ENCODE measurements at regions not wholly inside any gene's neighbourhood (a gene's known extent, or its start where the extent isn't known, plus 50 kb on each side); places are given as distances from the start of the nearest gene placed in this dataset.
A peak's percentile ranks its signal among the peaks of the same experiment; 100 is the strongest.

GRCh38 chr7:46630031-46630430 is 709.0 kb upstream of the IGFBP3 start:
- Histone ChIP-seq H4K91ac (ENCODE audit: low read depth, low read length) (no peak overlapping the region), H3K4me1 (ENCODE audit: control insufficient read depth in 1 of 2, insufficient read depth in 2 of 2, low read length in 2 of 2) (peaks cover 2 to 5% of the 10 kb centered on the region in 2 experiments), H3K79me2 (ENCODE audit: control insufficient read depth, insufficient read depth, low read length, poor library complexity) (no peaks in the 10 kb centered on the region), H2AFZ (ENCODE audit: insufficient read depth, low read length, poor library complexity) (no peak overlapping the region), H3K23ac (ENCODE audit: low read length) (no peak overlapping the region), H2BK5ac (ENCODE audit: low read depth, low read length, poor library complexity) (peak overlapping the region; percentile 42), H3K14ac (ENCODE audit: low read length) (no peak overlapping the region), H3K9me3 (ENCODE audit: insufficient read depth, low read depth, low read length) (no peaks in the 10 kb centered on the region), H3K9ac (ENCODE audit: low read length) (no peak overlapping the region), H3K79me1 (ENCODE audit: low read length) (peaks cover 3% of the 10 kb centered on the region), H3K27ac (ENCODE audit: low read depth, low read length) (peak overlapping the region; percentile 58), H3K4ac (ENCODE audit: low read depth, low read length) (no peak overlapping the region), H3K4me3 (ENCODE audit: low read depth, low read length) (no peak overlapping the region), H2BK120ac (ENCODE audit: insufficient read depth, low read length, poor library complexity) (no peak overlapping the region), H4K12ac (ENCODE audit: low read depth, low read length) (no peak overlapping the region), H3K18ac (ENCODE audit: low read length) (no peak overlapping the region), H2BK12ac (ENCODE audit: low read length) (no peak overlapping the region), H2AK5ac (ENCODE audit: low read length) (no peak overlapping the region), H3K27me3 (ENCODE audit: insufficient read depth, low read length) (no peaks in the 10 kb centered on the region), H4K8ac (ENCODE audit: low read depth, low read length) (peak overlapping the region; percentile 78), H3K4me2 (ENCODE audit: low read length) (no peak overlapping the region), H3K36me3 (ENCODE audit: control insufficient read depth in 1 of 2, insufficient read depth in 2 of 2, low read length in 2 of 2) (no peaks in the 10 kb centered on the region)
- DNase-seq: peak; percentile 93
- WGBS (ENCODE audit: extremely low coverage, insufficient coverage, insufficient read length): no CpG with 5 or more reads among the region's 2 CpGs

DNA sequence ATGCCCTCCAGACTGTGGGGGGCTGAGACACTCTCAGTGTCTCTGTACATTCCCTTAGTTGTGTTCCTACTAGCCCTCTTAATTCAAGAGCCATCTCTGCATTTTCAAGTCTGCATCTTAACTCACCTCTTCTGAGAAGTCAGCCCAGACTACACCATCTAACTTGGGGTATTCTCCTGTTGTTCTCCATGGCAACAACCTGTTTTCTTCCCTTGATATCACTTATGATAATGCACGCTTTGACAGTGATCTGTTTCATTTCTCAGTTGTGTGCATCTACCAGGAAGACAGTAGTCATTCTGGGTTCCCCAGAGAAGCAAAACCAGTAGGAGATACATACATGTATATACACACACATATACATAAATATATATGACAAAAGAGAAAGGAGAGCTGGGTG is 707.3 kb upstream of the IGFBP3 start:
- H2AFZ ChIP-seq (ENCODE audit: insufficient read depth, low read length, poor library complexity): no peak overlapping the region
- no CpG with 5 or more reads among the region's 1 CpG for WGBS (ENCODE audit: extremely low coverage, insufficient coverage, insufficient read length)
- H3K23ac ChIP-seq (ENCODE audit: low read length): no peak overlapping the region
- H3K9me3 ChIP-seq (ENCODE audit: insufficient read depth, low read depth, low read length): no peaks in the 10 kb centered on the region
- no peak overlapping the region for H3K18ac ChIP-seq (ENCODE audit: low read length)
- H3K27ac ChIP-seq (ENCODE audit: low read depth, low read length): no peak overlapping the region
- no peak overlapping the region for H4K91ac ChIP-seq (ENCODE audit: low read depth, low read length)
- no peak for DNase-seq
- H2AK5ac ChIP-seq (ENCODE audit: low read length): no peak overlapping the region
- H3K79me1 ChIP-seq (ENCODE audit: low read length): peaks cover 3% of the 10 kb centered on the region
- no peak overlapping the region for H2BK5ac ChIP-seq (ENCODE audit: low read depth, low read length, poor library complexity)
- H2BK12ac ChIP-seq (ENCODE audit: low read length): no peak overlapping the region
- H2BK120ac ChIP-seq (ENCODE audit: insufficient read depth, low read length, poor library complexity): no peak overlapping the region
- no peak overlapping the region for H3K4ac ChIP-seq (ENCODE audit: low read depth, low read length)
- no peak overlapping the region for H4K12ac ChIP-seq (ENCODE audit: low read depth, low read length)
- no peaks in the 10 kb centered on the region for H3K79me2 ChIP-seq (ENCODE audit: control insufficient read depth, insufficient read depth, low read length, poor library complexity)
- no peak overlapping the region for H4K8ac ChIP-seq (ENCODE audit: low read depth, low read length)
- no peak overlapping the region for H3K4me3 ChIP-seq (ENCODE audit: low read depth, low read length)
- no peak overlapping the region for H3K14ac ChIP-seq (ENCODE audit: low read length)
- no peaks in the 10 kb centered on the region for H3K36me3 ChIP-seq (ENCODE audit: control insufficient read depth in 1 of 2, insufficient read depth in 2 of 2, low read length in 2 of 2)
- no peak overlapping the region for H3K4me2 ChIP-seq (ENCODE audit: low read length)
- H3K9ac ChIP-seq (ENCODE audit: low read length): no peak overlapping the region
- no peaks in the 10 kb centered on the region for H3K27me3 ChIP-seq (ENCODE audit: insufficient read depth, low read length)
- H3K4me1 ChIP-seq (ENCODE audit: control insufficient read depth in 1 of 2, insufficient read depth in 2 of 2, low read length in 2 of 2): peaks cover 2 to 5% of the 10 kb centered on the region in 2 experiments

- Histone ChIP-seq H4K91ac (ENCODE audit: low read depth, low read length) (no peak overlapping the region), H2AFZ (ENCODE audit: insufficient read depth, low read length, poor library complexity) (no peak overlapping the region), H3K9ac (ENCODE audit: low read length) (no peak overlapping the region), H3K27ac (ENCODE audit: low read depth, low read length) (no peak overlapping the region), H2BK5ac (ENCODE audit: low read depth, low read length, poor library complexity) (no peak overlapping the region), H3K4me2 (ENCODE audit: low read length) (no peak overlapping the region), H3K79me1 (ENCODE audit: low read length) (no peaks in the 10 kb centered on the region), H3K36me3 (ENCODE audit: control insufficient read depth in 1 of 2, insufficient read depth in 2 of 2, low read length in 2 of 2) (no peaks in the 10 kb centered on the region), H3K9me3 (ENCODE audit: insufficient read depth, low read depth, low read length) (no peaks in the 10 kb centered on the region), H4K12ac (ENCODE audit: low read depth, low read length) (no peak overlapping the region), H2BK12ac (ENCODE audit: low read length) (no peak overlapping the region), H3K4me1 (ENCODE audit: control insufficient read depth in 1 of 2, insufficient read depth in 2 of 2, low read length in 2 of 2) (peaks cover 2 to 5% of the 10 kb centered on the region in 2 experiments), H3K4ac (ENCODE audit: low read depth, low read length) (no peak overlapping the region), H4K8ac (ENCODE audit: low read depth, low read length) (no peak overlapping the region), H3K23ac (ENCODE audit: low read length) (no peak overlapping the region), H3K4me3 (ENCODE audit: low read depth, low read length) (no peak overlapping the region), H2AK5ac (ENCODE audit: low read length) (no peak overlapping the region), H2BK120ac (ENCODE audit: insufficient read depth, low read length, poor library complexity) (no peak overlapping the region), H3K14ac (ENCODE audit: low read length) (no peak overlapping the region), H3K27me3 (ENCODE audit: insufficient read depth, low read length) (no peaks in the 10 kb centered on the region), H3K18ac (ENCODE audit: low read length) (no peak overlapping the region), H3K79me2 (ENCODE audit: control insufficient read depth, insufficient read depth, low read length, poor library complexity) (no peaks in the 10 kb centered on the region)
- no peak for DNase-seq
- no CpG with 5 or more reads among the region's 5 CpGs for WGBS (ENCODE audit: extremely low coverage, insufficient coverage, insufficient read length)
Measured at GRCh38 chr7:46626691-46627310, 705.7 kb upstream of the IGFBP3 start.

DNA sequence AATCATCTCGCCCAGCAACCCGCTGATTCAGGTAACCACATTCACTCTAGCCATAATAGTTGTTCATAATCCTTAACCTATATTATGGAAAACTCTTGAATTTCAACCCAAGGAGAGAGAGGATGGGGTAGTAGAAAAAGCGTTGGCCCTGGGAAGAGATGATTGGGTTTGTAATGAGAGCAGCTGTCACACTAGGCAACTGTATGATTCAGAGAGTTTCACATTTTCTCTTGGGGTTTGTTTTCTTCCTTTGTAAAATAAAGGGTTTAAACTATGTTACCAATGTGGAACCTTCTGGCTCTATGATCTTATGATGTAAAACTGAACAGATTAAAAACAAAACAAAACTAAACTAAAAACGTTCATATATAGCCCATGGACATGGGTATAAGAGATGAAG is 705.2 kb upstream of the IGFBP3 start:
- H3K36me3 ChIP-seq (ENCODE audit: control insufficient read depth in 1 of 2, insufficient read depth in 2 of 2, low read length in 2 of 2): no peaks in the 10 kb centered on the region
- no peak overlapping the region for H4K8ac ChIP-seq (ENCODE audit: low read depth, low read length)
- no peak overlapping the region for H2BK120ac ChIP-seq (ENCODE audit: insufficient read depth, low read length, poor library complexity)
- no peak overlapping the region for H4K12ac ChIP-seq (ENCODE audit: low read depth, low read length)
- no peak overlapping the region for H3K18ac ChIP-seq (ENCODE audit: low read length)
- no peak overlapping the region for H3K9ac ChIP-seq (ENCODE audit: low read length)
- no peak overlapping the region for H3K4me3 ChIP-seq (ENCODE audit: low read depth, low read length)
- no peaks in the 10 kb centered on the region for H3K79me2 ChIP-seq (ENCODE audit: control insufficient read depth, insufficient read depth, low read length, poor library complexity)
- WGBS (ENCODE audit: extremely low coverage, insufficient coverage, insufficient read length): no CpG with 5 or more reads among the region's 4 CpGs
- no peaks in the 10 kb centered on the region for H3K27me3 ChIP-seq (ENCODE audit: insufficient read depth, low read length)
- H3K14ac ChIP-seq (ENCODE audit: low read length): no peak overlapping the region
- no peak for DNase-seq
- H3K79me1 ChIP-seq (ENCODE audit: low read length): no peaks in the 10 kb centered on the region
- H3K4me2 ChIP-seq (ENCODE audit: low read length): no peak overlapping the region
- no peak overlapping the region for H3K27ac ChIP-seq (ENCODE audit: low read depth, low read length)
- H3K4me1 ChIP-seq (ENCODE audit: control insufficient read depth in 1 of 2, insufficient read depth in 2 of 2, low read length in 2 of 2): peaks cover 2 to 5% of the 10 kb centered on the region in 2 experiments
- H2BK5ac ChIP-seq (ENCODE audit: low read depth, low read length, poor library complexity): no peak overlapping the region
- no peak overlapping the region for H2AK5ac ChIP-seq (ENCODE audit: low read length)
- no peak overlapping the region for H2BK12ac ChIP-seq (ENCODE audit: low read length)
- H3K4ac ChIP-seq (ENCODE audit: low read depth, low read length): no peak overlapping the region
- H2AFZ ChIP-seq (ENCODE audit: insufficient read depth, low read length, poor library complexity): no peak overlapping the region
- no peaks in the 10 kb centered on the region for H3K9me3 ChIP-seq (ENCODE audit: insufficient read depth, low read depth, low read length)
- H3K23ac ChIP-seq (ENCODE audit: low read length): no peak overlapping the region
- no peak overlapping the region for H4K91ac ChIP-seq (ENCODE audit: low read depth, low read length)
